HG03108 (cell line): ENCODE measurements at regions not wholly inside any gene's neighbourhood (a gene's known extent, or its start where the extent isn't known, plus 50 kb on each side); places are given as distances from the start of the nearest gene placed in this dataset.
"Not testable (repeated sequence)": the region's sequence is repeated elsewhere in the genome, so short reads cannot be mapped to it uniquely, and the experiment has no call there.

Source experiments
- ATAC-seq: cut with Tn5 transposase; IDR thresholded peaks from one replicate; pipeline ENCODE4 v1.9.1; 2021; ENCODE audit warnings: moderate library complexity; ENCODE audit not compliant: unreplicated experiment

DNA sequence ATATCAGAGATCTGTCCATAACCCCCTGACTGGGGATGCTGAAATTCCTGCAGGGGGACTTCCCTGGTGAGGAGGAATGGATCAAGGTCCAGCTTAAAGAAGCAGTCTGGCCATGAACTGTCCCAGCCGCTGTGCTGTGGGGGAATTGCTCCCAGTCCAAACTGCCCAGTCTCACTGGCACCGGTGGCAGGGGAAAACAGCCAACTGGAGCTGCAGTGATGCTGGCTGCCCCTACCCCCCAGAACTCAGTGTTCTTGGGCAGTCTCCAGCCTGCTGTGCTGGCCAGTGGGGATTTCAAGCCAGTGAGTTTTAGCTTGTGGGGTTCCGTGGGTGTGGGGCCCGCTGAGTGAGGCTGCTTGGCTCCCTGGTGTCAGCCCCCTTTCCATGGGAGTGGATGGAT, 306.5 kb upstream of the RPS23 start:
- ATAC-seq = no peak

DNA sequence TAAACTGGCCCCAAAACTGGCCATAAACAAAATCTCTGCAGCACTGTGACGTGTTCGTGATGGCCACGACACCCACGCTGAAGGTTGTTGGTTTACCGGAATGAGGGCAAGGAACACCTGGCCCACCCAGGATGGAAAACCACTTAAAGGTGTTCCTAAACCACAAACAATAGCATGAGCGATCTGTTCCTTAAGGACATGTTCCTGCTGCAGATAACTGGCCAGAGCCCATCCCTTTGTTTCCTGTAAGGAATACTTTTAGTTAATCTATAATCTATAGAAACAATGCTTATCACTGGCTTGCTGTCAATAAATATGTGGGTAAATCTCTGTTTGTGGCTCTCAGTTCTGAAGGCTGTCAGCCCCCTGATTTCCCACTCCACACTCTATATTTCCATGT, 305.2 kb upstream of the RPS23 start:
- ATAC-seq = not testable (repeated sequence)

DNA sequence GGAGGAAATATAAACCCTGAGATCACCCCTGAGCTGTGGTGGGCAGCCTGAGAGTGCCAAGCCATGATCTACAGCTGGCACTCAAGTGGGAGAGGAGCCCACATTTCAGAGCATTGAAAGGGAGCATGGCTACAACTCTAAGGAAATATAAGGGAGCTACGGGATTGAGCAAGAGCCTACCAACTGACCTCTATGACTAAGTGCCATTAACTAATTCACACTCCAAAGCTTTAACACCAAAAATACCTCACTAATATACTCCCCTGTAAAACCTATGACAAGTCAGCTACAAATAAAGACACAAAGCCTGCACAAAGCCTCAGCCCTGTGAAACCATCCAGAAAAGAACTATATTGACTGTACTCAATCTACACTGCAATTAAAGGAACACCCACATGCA, 286.8 kb upstream of the RPS23 start:
- ATAC-seq = no peak

DNA sequence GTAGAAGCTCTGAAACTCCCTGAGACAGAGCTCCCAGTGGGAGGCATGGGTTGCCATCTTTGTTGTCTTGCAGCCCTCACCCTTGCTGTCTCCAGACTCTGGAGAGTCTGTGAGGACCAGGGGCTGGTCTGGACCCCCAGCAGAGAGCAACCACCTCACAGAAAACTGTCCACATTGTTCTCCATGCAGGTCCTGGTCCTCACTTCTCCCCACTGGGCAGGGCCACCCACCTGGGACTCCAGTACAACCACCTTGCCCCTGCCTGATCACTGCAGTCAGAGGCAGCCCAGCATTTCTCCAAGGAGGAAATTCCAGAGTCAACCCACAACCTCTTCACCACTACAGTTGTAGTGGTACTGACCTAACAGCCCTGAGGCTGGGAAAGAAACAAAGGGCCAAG, 285.6 kb upstream of the RPS23 start:
- ATAC-seq = no peak

DNA sequence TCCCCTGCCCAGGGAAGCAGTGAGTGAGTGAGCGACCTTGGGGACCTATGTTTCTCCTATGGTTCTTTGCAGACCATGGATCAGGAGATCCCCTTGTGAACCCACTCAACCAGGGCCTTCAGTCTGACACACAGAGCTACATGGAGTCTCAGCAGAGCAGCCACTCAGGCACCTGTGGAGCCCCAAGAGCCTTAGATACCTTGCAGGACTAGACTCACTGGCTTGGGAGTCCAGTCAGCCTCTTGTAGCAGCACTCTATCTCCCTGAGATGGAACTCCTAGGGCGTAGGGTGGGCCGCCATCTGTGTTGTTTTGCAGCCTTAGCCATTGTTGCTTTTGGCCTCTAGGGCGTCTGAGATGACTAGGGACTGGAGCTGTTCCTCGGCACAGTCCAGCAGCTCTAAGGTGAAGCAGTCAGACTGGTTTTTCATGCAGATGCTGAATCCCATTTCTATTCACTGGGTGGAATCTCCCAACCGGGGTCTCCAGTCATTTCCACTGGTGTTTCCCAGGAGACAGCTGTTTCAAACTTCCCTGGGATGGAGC, 284.6 kb upstream of the RPS23 start:
- ATAC-seq = no peak

DNA sequence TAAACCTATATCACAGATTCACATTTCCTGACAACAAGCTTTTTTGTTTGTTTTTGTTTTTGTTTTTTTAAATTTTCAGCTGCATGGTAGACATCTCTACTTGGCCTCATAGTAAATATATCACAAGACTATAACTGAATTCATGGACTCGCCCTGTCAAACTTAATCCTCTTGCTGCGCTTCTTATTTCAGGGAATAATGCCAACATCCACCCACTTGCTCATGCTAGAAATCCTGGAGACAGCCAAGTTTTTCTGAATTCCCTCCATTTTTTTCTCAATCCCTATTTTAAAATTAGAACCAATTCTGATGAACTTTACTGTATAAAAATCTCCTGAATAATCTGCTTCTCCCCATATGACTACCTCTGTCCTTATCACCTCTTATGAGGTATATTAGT, 283.6 kb upstream of the RPS23 start:
- ATAC-seq = no peak

DNA sequence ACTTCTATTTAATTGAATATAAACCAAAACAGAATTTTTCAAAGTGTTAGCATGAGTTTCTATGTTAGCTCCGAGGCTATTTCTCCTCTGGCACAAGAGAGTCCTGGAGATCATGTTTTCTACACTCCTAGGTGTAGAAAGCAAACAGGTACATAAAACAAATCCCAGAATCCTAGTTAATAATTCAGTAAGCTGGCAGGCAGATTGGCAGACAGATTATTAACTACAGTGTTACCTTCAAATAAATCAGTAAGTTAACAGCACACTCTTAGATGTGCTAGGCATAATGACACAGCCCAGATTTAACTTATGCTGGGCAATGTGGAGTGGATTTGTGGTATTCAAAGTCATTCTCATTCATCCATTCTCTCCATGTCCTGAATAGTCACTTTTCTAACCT, 282.8 kb upstream of the RPS23 start:
- no peak for ATAC-seq

DNA sequence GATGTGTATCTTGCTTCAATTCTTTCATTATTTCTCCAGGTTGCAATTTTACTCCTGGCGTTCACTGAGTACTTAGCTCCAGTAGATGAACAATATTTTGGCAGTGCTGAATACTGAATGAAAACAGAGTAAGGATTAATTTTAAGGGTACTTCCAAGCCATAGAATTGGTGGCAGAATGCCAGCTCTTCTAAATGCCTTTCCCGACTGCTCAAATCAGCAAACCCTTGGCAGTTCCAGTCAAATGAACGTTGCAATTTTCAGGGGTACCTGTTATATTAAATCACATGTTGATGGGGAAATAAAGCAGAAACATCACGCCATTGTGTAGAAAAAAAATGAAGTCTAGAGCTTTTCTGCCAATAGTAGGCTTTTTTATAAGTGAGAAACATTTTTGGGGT, 282.4 kb upstream of the RPS23 start:
- no peak for ATAC-seq

DNA sequence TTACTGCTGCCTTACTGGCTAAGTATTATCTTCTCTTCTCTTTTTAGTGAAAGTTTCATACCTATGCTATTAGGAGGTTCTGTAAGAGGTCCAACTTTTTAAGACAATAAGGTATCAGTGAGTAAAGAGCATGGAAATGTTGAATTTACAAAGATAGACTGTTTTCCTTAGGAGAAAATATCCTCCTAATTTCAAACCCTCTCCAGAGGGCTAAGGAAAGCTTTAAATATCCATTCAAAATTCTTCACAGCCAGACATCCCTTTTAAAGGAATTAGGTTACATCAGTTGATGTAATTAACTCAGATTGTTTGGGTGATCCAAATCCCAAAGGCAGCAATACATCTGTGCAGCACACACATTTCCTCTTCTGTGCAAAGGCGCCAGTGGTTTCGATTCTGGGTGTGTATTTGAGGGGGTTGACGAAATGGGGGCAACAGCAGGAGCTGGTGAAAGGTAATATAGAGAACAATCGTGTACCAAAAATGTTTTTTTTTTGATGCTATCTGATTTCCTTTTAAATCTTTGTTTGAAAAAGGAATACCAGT, 273.8 kb upstream of the RPS23 start:
- no peak for ATAC-seq

DNA sequence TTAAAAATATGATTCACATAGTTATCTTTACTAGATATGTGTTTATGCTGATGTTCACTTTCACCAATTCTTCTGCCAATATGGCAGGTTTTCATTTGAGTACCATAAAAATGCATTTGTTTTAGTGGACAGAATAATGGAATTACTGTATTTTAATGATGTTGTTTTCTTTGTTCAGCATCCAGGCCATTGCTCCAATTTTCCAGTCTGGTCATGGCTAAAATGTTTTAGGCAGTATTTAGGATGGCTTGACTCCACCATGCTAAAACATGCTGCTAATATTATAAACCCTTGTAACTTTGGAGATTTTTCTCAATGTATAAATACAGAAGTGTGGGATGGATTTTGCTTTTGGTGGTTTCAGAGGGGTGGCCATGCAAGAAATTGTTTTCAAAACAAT, 273.0 kb upstream of the RPS23 start:
- no peak for ATAC-seq

DNA sequence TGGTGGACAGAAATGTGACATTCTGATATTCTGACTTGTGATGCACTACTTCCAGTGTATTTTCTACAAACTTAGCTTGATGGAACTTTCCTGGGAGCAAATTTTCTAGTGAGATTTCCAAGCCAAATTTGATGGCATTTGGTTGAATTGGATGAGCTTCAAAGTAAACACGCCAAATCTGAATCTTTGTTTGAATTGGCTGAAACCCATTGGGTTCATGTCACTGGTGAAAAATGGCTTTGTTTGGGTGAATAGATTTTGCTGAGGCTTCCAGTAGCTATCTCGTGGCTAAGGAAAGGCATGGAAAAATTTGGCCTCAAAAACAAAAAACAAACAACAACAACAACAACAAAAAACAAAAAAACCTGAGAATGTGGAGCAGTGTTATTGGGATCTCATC, 271.1 kb upstream of the RPS23 start:
- no peak for ATAC-seq

DNA sequence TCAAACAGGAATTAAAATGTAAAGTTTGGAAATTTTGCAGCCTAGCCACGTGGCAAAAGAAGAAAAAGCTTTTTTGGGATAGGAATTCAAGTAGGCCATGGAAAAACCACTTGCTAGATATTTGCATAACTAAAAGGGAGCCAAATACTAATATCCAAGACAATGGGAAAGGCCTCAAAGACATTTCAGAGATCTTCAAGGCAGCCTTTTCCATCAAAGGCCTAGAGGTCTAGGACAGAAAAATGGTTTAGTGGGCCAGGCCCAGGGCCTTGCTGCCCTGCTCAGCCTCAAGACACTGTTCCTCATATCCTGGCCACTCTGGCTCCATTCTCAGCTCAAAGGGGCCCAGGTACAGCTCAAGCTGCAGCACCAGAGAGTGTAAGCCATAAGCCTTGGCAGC, 265.9 kb upstream of the RPS23 start:
- ATAC-seq = no peak

DNA sequence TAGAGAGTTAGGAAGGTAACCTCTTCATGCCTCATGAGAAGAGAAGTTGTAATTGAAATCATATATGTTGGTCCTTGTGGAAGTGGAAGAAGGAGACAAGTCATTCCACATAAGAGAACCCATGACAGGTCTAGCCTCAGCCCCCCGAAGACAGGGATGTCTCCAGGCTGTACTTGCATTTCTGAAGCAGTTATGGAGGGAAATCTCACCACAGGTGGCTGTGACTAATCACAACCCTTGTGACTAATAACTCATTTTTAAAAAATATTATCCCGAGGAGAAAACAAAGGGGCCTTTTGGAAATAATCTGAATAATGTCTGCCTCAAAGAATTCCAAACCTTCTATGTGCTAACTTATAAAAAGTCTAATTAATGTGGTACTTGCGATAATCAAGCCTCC, 262.1 kb upstream of the RPS23 start:
- no peak for ATAC-seq

DNA sequence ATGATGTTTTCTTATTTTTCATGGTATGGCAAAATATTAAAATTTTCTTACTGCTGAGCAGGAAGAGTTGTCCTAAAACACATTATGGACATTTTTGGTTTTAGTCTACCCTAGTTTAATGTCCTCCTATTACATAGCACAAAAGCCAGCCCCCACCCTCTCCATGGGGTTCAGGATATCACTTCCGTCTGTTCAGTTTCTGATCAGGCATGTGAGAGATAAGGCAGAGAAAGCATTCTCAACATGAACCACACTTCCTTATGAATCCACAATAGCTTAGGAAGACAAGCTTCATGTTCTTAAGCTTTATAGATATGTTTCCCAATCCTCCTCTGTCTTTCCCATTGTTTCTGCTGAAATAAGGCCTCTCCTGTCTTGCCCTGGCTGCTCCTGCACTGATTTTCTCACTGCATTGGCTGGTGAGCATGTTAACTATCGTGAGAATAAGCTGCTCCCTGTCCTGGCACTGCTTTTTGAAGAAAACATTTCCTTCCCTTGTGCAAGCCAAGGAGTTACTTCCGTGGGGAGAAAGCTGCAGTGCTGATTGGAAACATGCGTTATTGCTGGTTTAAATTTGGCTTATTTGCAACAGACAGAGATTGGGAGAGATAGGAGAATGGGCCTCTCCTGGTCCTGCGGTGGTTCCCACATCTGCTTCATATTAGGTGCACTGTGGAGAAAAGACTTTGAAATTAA, 260.3 kb upstream of the RPS23 start:
- ATAC-seq = no peak

DNA sequence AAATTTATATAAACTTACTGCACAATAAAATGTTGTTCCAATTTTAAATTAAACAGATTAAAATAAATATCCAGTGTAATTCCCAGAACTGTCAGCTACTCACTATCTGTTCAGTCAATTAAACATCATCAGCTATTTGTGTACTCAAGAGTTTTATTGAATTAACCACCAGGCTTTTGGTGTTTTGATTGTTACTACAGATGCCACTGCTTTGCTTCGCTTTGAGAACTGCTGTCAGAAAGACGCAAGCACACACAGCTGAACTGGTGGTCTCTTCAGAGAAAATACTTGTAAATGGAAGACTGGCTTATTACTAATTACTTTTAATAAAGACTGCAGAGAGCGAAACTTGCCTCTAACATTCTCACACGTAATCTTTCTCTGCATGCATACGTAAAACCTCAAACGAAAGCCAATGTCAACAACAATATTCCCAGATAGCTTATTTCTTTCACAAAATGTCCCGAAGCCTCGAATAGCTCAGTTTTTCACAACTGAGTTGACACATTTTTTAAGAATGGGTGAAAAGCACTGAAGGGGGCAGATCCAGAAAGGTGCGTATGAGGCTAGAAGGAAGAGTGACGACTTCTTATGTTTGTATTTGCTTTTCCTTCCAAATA, 259.6 kb upstream of the RPS23 start:
- no peak for ATAC-seq

DNA sequence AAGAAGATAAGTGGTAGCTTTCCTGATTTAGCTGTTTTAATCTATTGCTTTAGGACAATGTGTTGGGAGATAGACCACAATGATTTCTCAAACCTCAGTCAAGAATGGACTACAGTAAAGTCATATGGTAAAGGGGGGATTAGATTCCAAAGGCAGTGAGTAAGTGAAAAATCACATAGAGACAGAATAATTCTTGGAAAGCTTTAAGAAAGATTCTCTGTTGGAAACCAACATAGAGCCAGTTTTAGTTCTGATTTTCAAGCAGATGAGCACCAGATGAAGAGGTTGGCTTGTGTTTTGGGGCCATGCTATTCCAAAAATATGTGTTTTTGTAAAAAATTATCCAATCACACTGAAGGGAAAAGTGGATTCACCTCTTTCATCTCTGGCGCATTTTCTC, 256.8 kb upstream of the RPS23 start:
- no peak for ATAC-seq

DNA sequence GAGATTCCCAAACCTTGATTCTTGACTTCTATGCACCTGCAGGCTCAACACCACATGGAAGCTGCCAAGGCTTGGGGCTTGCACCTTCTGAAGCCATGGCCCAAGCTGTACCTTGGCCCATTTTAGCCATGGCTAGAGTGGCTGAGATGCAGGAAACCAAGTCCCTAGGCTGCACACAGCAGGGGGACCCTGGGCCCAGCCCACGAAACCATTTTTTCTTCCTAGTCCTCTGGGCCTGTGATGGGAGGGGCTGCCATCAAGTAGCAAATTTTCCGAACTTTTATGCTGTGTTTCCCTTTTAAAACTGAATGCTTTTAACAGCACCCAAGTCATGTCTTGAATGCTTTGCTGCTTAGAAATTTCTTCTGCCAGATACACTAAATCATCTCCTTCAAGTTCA, 253.9 kb upstream of the RPS23 start:
- not testable (repeated sequence) for ATAC-seq

DNA sequence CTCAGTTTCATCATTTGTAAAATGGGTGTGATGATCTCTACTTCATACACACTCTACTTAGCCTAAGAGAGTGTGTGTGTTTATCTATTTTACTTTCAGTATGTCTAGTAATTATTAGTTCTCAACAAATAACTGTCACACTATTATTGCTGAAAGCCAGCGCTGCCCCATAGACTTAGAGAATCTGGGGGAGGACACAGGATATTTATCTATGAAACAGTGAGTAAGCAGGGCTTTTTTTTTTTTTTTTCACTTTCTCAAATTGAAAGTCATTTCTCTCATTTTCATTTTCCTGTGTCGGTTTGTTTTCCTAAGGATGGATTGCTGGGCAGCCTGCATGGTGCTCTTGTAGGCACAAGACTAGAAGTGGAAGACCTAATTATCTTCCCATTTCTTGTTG, 248.4 kb upstream of the RPS23 start:
- ATAC-seq = no peak

DNA sequence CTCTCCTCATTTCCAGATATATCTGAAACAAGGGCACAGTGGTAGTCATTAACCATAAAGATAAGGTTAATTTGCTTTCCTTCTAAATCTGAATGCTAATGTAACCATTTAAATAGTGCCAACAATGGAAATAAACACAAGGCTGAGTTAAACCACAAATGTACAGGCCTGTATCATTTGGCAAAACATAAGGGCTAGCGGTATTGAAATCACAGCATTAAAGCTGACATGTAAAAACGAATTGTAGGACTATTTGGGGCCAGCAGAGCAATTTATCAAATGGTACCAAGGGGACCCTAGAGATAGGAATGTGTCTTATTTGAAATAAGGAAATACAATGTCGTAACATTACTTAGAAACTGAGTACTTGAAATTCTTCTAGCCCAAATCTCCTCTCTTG, 247.5 kb upstream of the RPS23 start:
- no peak for ATAC-seq

DNA sequence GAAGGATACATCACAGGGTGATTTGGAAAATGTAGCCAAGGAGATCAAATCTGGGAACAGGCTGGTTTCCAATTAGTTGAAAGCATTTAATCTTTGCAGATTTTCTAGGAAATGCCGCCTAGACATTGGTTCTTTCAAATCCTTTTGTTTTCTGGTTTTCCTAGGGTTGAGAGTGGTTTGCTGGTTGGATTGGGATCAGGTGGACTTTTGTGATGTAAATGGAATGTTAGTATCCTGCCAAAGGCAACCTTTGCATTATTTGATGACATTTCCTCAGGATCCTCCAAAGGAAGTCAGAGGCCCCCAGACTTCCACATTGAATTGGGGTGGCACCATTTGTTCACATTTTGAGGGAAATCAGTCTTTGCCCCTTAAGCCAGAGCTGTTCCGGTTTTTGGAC, 245.5 kb upstream of the RPS23 start:
- no peak for ATAC-seq

DNA sequence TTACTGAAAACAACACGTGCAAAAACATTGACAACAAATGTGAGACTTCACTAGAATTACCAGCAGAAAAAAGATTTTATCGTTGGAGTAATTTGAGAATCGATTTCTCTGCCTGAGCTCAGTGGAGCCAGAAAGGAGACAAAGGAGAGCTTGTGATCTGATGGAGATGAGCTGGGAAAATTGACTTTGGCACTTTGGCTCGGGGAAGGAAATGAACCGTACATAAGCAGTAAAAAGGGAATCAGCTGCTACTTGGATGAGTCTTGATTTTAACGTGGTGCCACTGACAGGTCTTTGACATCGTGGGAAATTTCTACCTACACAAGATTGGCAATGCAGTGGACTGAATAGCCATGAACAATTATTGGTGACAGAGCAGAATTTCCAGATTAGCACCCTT, 244.7 kb upstream of the RPS23 start:
- no peak for ATAC-seq

DNA sequence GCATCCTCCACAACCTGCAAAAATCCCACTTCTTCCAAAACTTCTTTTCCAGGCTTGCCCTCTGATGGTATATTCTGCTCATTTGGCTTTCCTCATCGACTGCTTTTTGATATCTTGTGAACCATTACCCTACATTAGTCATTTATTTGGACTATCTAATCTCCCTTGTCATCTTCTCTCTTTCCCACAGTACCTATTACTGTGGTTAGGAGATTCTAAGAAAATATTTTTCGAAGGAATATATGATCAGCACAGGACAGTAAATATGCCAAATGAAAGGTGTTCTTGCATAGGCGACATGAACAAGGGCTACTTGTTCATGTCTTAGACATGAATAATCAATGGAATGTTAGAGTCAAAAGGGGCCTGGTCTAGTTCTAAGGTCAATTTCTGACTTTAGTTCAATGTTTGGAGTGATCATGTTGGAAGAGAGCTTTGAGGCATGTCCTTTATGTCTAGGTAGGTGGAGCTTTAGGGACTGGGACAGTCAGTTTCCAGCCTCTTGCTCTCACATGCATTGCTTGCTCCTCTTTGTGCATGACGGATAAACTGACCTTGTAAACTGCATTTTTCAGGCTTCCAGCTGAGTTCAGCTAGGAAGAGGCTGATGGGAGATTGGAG, 243.4 kb upstream of the RPS23 start:
- no peak for ATAC-seq
